ENCODE measurements at regions not wholly inside any gene's neighbourhood (a gene's known extent, or its start where the extent isn't known, plus 50 kb on each side); places are given as distances from the start of the nearest gene placed in this dataset.

DNA sequence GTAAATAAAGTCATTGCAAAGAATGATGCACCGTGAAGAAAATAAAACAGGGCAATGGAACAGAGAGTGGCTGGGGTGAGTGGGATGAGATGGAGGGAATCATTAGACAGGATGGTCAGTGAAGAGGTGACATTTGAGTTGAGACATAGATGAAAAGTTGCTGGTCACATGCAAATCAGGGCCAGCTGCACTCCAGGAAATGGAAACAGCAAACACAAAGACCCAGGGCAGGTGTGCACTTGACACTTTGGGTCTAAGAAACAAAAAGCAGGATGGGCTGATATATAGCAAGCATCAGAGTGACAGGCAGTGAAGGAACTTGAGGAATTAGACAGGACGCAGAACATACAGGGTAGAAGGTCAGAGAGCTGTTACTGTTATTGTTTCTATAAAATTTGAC lies 171.5 kb upstream of the RIPOR2 start:
- TF ChIP-seq, protein P1, sequence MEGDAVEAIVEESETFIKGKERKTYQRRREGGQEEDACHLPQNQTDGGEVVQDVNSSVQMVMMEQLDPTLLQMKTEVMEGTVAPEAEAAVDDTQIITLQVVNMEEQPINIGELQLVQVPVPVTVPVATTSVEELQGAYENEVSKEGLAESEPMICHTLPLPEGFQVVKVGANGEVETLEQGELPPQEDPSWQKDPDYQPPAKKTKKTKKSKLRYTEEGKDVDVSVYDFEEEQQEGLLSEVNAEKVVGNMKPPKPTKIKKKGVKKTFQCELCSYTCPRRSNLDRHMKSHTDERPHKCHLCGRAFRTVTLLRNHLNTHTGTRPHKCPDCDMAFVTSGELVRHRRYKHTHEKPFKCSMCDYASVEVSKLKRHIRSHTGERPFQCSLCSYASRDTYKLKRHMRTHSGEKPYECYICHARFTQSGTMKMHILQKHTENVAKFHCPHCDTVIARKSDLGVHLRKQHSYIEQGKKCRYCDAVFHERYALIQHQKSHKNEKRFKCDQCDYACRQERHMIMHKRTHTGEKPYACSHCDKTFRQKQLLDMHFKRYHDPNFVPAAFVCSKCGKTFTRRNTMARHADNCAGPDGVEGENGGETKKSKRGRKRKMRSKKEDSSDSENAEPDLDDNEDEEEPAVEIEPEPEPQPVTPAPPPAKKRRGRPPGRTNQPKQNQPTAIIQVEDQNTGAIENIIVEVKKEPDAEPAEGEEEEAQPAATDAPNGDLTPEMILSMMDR (IDR thresholded peaks at IDR 0.05): no peak
- no peak for TF ChIP-seq POLR2A (IDR thresholded peaks at IDR 0.05)
